ENCODE measurements at regions not wholly inside any gene's neighbourhood (a gene's known extent, or its start where the extent isn't known, plus 50 kb on each side); places are given as distances from the start of the nearest gene placed in this dataset.

DNA sequence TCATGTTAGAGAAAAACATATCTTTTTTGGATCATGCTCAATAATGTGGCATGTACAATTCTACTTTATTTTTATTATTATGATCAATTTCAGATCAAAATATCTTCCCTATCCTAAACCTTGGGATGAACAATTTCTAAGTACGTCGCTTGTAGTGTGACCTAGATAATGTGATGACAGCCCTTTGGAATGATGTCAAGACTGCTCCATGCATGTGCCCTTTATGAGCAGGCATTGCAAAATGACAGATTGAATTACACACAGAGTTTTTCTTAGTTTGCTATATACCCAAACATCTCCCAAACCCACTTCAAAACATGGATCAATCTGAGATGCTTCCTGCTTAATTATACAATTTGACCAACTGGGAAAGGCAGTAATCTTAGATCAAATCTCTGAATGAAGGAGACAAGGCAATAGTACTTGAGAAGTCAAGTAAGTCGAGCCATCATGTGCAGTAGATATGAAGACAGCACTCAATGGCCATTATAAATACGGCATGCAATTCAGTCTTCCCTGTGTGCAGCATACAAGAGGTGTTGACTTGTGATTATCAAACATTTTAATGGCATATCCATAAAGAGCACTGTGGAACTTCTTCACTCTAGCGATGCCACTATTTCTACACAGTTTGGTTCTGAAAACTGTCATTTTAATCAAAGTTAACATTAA lies 294.8 kb downstream of the RNF144B start:
- H3K27ac ChIP-seq (ENCODE audit: low read depth, low read length): no peak overlapping the region
- H3K4me2 ChIP-seq (ENCODE audit: low read length): no peak overlapping the region
- no peaks in the 10 kb centered on the region for H3K9me2 ChIP-seq (replicated peaks; ENCODE audit: control insufficient read depth, low read length)
- no peaks in the 10 kb centered on the region for H3K36me3 ChIP-seq (ENCODE audit: control insufficient read depth, low read length)
- no peak for TF ChIP-seq EZH2phosphoT487 (IDR thresholded peaks at IDR 0.05; ENCODE audit: borderline replicate concordance, low read length)
- TF ChIP-seq, protein P1, sequence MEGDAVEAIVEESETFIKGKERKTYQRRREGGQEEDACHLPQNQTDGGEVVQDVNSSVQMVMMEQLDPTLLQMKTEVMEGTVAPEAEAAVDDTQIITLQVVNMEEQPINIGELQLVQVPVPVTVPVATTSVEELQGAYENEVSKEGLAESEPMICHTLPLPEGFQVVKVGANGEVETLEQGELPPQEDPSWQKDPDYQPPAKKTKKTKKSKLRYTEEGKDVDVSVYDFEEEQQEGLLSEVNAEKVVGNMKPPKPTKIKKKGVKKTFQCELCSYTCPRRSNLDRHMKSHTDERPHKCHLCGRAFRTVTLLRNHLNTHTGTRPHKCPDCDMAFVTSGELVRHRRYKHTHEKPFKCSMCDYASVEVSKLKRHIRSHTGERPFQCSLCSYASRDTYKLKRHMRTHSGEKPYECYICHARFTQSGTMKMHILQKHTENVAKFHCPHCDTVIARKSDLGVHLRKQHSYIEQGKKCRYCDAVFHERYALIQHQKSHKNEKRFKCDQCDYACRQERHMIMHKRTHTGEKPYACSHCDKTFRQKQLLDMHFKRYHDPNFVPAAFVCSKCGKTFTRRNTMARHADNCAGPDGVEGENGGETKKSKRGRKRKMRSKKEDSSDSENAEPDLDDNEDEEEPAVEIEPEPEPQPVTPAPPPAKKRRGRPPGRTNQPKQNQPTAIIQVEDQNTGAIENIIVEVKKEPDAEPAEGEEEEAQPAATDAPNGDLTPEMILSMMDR (IDR thresholded peaks at IDR 0.05; ENCODE audit: low read depth, low read length, poor library complexity, severe bottlenecking): no peak
- no peak overlapping the region for H3K4me3 ChIP-seq (ENCODE audit: low read length)
- no peaks in the 10 kb centered on the region for H4K20me1 ChIP-seq (ENCODE audit: control insufficient read depth, insufficient read depth, low read depth, low read length)
- H3K79me2 ChIP-seq (ENCODE audit: control insufficient read depth, low read length): no peaks in the 10 kb centered on the region
- H3K4me1 ChIP-seq (ENCODE audit: control insufficient read depth, low read length): no peaks in the 10 kb centered on the region
- no peaks in the 10 kb centered on the region for H3K9me3 ChIP-seq (ENCODE audit: control insufficient read depth, insufficient read depth, low read length)
- no peaks in the 10 kb centered on the region for H3K27me3 ChIP-seq (ENCODE audit: control insufficient read depth, low read length)
- H3F3A ChIP-seq (ENCODE audit: control insufficient read depth, insufficient read depth): no peaks in the 10 kb centered on the region

DNA sequence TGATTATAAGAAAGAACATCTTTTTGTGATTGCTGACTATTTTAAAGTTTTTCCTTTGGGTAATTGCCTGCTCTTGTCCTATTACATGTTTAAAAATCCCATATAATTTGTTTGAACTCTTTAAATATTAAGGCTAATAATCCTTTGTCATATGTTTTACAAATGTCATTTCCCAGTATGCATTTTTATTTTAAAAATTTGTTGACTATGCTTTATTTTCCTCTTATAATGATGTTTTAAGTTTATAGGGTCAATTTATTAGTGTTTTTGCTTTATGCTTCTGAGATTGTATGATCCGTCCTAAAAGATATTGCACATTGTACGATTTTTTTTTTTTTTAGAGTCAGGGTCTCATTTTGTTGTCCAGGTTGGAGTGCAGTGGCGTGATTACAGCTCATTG lies 297.2 kb downstream of the RNF144B start:
- H3K9me3 ChIP-seq (ENCODE audit: control insufficient read depth, insufficient read depth, low read length): no peaks in the 10 kb centered on the region
- no peak overlapping the region for H3K4me3 ChIP-seq (ENCODE audit: low read length)
- no peak for TF ChIP-seq EZH2phosphoT487 (IDR thresholded peaks at IDR 0.05; ENCODE audit: borderline replicate concordance, low read length)
- TF ChIP-seq, protein P1 (IDR thresholded peaks at IDR 0.05; ENCODE audit: low read depth, low read length, poor library complexity, severe bottlenecking): no peak
- no peaks in the 10 kb centered on the region for H4K20me1 ChIP-seq (ENCODE audit: control insufficient read depth, insufficient read depth, low read depth, low read length)
- no peak overlapping the region for H3K4me2 ChIP-seq (ENCODE audit: low read length)
- H3K9me2 ChIP-seq (replicated peaks; ENCODE audit: control insufficient read depth, low read length): no peaks in the 10 kb centered on the region
- no peaks in the 10 kb centered on the region for H3K36me3 ChIP-seq (ENCODE audit: control insufficient read depth, low read length)
- H3K27me3 ChIP-seq (ENCODE audit: control insufficient read depth, low read length): no peaks in the 10 kb centered on the region
- H3K79me2 ChIP-seq (ENCODE audit: control insufficient read depth, low read length): no peaks in the 10 kb centered on the region
- H3K27ac ChIP-seq (ENCODE audit: low read depth, low read length): no peak overlapping the region
- no peaks in the 10 kb centered on the region for H3K4me1 ChIP-seq (ENCODE audit: control insufficient read depth, low read length)
- H3F3A ChIP-seq (ENCODE audit: control insufficient read depth, insufficient read depth): no peaks in the 10 kb centered on the region

DNA sequence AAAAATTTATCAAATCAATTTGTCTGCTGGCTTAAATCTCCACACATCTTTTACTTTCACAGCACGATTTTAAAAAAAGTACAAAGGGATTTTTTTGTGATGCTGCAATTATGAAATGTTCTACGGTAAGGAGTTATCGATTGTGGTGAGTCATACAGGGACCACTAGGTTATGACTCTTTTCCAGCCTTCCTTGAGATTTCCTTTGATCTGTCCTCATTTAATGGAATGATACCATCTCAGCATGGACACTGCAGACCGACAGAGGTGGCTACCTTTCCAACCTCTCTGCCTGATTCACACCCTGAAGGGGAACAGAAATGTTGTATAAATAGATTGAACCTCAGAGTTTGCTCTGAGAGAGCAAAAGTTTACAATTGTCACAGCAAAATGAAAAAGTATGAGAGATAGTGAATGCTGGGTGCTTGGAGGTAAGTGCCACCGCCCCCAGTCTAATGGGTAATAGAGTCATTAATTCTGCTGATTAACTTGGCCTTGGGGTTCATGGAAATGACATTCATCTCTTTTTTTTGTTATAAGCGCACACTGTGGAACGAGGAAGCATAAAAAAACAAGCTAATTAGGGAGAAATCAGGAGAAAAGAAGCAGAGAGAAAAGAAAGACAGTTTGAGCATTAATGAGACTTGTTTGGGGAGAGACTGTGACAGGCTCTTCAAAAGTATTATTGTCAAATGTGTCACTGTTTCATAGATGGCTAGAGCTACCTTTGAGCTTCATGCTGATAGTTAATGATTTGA lies 306.0 kb downstream of the RNF144B start:
- no peak overlapping the region for H3K27ac ChIP-seq (ENCODE audit: low read depth, low read length)
- no peaks in the 10 kb centered on the region for H3K36me3 ChIP-seq (ENCODE audit: control insufficient read depth, low read length)
- TF ChIP-seq, protein P1 (IDR thresholded peaks at IDR 0.05; ENCODE audit: low read depth, low read length, poor library complexity, severe bottlenecking): no peak
- H3F3A ChIP-seq (ENCODE audit: control insufficient read depth, insufficient read depth): no peaks in the 10 kb centered on the region
- H3K4me1 ChIP-seq (ENCODE audit: control insufficient read depth, low read length): no peaks in the 10 kb centered on the region
- no peaks in the 10 kb centered on the region for H3K79me2 ChIP-seq (ENCODE audit: control insufficient read depth, low read length)
- no peaks in the 10 kb centered on the region for H4K20me1 ChIP-seq (ENCODE audit: control insufficient read depth, insufficient read depth, low read depth, low read length)
- H3K4me2 ChIP-seq (ENCODE audit: low read length): no peak overlapping the region
- no peaks in the 10 kb centered on the region for H3K9me3 ChIP-seq (ENCODE audit: control insufficient read depth, insufficient read depth, low read length)
- H3K27me3 ChIP-seq (ENCODE audit: control insufficient read depth, low read length): no peaks in the 10 kb centered on the region
- H3K9me2 ChIP-seq (replicated peaks; ENCODE audit: control insufficient read depth, low read length): no peaks in the 10 kb centered on the region
- no peak overlapping the region for H3K4me3 ChIP-seq (ENCODE audit: low read length)
